ENCODE measurements at regions not wholly inside any gene's neighbourhood (a gene's known extent, or its start where the extent isn't known, plus 50 kb on each side); places are given as distances from the start of the nearest gene placed in this dataset.

DNA sequence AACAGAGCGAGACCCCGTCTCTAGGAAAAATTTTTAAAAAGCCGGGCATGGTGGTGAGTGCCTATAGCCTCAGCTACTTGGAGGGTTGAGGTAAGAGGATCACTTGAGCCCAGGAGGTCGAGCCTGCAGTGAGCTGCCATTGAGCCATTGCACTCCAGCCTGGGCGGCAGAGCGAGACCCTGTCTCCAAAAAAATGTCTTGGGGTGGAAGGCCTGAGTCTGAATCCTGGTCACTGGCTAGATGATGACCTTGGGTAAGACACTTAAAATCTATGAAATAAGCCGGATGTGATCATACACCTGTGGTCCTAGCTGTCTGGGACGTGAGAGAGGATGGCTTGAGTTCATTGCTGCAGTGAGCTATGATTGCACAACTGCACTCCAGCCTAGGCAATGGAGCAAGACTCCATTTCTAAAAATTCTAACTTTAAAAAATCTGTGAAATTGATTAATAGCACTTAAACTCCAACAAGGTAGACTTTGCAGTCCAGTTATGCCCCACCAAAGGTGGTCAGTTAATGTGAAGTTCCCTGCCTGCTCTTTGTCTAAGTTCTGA lies 157.3 kb upstream of the UMPS start:
- Histone ChIP-seq H3K79me2 (ENCODE audit: low read length) (no peaks in the 10 kb centered on the region), H3K9me3 (replicated peaks; ENCODE audit: insufficient read depth, low read length) (no peaks in the 10 kb centered on the region), H3K4me2 (ENCODE audit: low read depth, low read length) (no peak overlapping the region), H3K4me3 (ENCODE audit: low read length) (no peak overlapping the region), H3K27me3 (replicated peaks; ENCODE audit: insufficient read depth, low read length) (no peaks in the 10 kb centered on the region), H2AFZ (ENCODE audit: low read length) (no peak overlapping the region), H3K27ac (ENCODE audit: low read length) (no peak overlapping the region), H3K36me3 (replicated peaks; ENCODE audit: insufficient read depth, low read length) (no peaks in the 10 kb centered on the region), H3K9me2 (replicated peaks; ENCODE audit: insufficient read depth, low read length) (no peaks in the 10 kb centered on the region), H4K20me1 (ENCODE audit: insufficient read depth, low read length) (no peaks in the 10 kb centered on the region), H3F3A (ENCODE audit: insufficient read depth, low read length) (no peaks in the 10 kb centered on the region), H3K4me1 (ENCODE audit: low read length) (peaks cover 5% of the 10 kb centered on the region; the same call in 1 of the 2 replicates), H3K9ac (ENCODE audit: low read length) (no peak overlapping the region)
- TF ChIP-seq EZH2phosphoT487 (IDR thresholded peaks at IDR 0.05; ENCODE audit: low read length) (no peak), EZH2 (optimal IDR thresholded peaks at IDR 0.05; ENCODE audit: low read depth, low read length) (no peak)
- TF ChIP-seq, protein P1, sequence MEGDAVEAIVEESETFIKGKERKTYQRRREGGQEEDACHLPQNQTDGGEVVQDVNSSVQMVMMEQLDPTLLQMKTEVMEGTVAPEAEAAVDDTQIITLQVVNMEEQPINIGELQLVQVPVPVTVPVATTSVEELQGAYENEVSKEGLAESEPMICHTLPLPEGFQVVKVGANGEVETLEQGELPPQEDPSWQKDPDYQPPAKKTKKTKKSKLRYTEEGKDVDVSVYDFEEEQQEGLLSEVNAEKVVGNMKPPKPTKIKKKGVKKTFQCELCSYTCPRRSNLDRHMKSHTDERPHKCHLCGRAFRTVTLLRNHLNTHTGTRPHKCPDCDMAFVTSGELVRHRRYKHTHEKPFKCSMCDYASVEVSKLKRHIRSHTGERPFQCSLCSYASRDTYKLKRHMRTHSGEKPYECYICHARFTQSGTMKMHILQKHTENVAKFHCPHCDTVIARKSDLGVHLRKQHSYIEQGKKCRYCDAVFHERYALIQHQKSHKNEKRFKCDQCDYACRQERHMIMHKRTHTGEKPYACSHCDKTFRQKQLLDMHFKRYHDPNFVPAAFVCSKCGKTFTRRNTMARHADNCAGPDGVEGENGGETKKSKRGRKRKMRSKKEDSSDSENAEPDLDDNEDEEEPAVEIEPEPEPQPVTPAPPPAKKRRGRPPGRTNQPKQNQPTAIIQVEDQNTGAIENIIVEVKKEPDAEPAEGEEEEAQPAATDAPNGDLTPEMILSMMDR (IDR thresholded peaks at IDR 0.05; ENCODE audit: low read length) = no peak
- DNase-seq = no peak

DNA sequence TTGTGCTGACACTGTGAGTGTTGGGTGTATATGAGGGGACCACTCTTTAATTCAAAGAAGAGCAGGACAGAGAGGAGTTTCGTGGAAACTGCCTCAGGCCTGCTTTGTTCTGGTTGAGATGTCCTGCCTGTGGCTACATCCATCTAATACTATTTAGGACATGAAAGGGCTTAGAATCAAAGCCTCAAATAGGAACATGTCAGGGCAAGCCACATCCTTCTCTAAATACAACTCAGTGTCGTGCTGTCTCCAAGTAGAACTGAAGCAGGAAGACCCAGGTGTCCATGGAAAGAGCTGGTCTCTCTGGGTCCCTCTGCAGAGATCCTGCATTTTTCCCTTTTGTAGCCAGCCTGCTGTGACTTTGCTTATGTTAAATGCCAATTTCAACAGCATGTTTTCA lies 156.2 kb upstream of the UMPS start:
- Histone ChIP-seq H4K20me1 (ENCODE audit: insufficient read depth, low read length) (no peaks in the 10 kb centered on the region), H3K9ac (ENCODE audit: low read length) (no peak overlapping the region), H3K9me2 (replicated peaks; ENCODE audit: insufficient read depth, low read length) (no peaks in the 10 kb centered on the region), H3K4me3 (ENCODE audit: low read length) (no peak overlapping the region), H3K4me2 (ENCODE audit: low read depth, low read length) (no peak overlapping the region), H2AFZ (ENCODE audit: low read length) (no peak overlapping the region), H3K79me2 (ENCODE audit: low read length) (no peaks in the 10 kb centered on the region), H3K4me1 (ENCODE audit: low read length) (peaks cover 5% of the 10 kb centered on the region; the same call in 1 of the 2 replicates), H3K27me3 (replicated peaks; ENCODE audit: insufficient read depth, low read length) (no peaks in the 10 kb centered on the region), H3K9me3 (replicated peaks; ENCODE audit: insufficient read depth, low read length) (no peaks in the 10 kb centered on the region), H3F3A (ENCODE audit: insufficient read depth, low read length) (no peaks in the 10 kb centered on the region), H3K27ac (ENCODE audit: low read length) (no peak overlapping the region), H3K36me3 (replicated peaks; ENCODE audit: insufficient read depth, low read length) (no peaks in the 10 kb centered on the region)
- DNase-seq = no peak
- TF ChIP-seq, protein P1 (IDR thresholded peaks at IDR 0.05; ENCODE audit: low read length) = no peak
- TF ChIP-seq EZH2 (optimal IDR thresholded peaks at IDR 0.05; ENCODE audit: low read depth, low read length) = no peak
- TF ChIP-seq EZH2phosphoT487 (IDR thresholded peaks at IDR 0.05; ENCODE audit: low read length) = no peak

DNA sequence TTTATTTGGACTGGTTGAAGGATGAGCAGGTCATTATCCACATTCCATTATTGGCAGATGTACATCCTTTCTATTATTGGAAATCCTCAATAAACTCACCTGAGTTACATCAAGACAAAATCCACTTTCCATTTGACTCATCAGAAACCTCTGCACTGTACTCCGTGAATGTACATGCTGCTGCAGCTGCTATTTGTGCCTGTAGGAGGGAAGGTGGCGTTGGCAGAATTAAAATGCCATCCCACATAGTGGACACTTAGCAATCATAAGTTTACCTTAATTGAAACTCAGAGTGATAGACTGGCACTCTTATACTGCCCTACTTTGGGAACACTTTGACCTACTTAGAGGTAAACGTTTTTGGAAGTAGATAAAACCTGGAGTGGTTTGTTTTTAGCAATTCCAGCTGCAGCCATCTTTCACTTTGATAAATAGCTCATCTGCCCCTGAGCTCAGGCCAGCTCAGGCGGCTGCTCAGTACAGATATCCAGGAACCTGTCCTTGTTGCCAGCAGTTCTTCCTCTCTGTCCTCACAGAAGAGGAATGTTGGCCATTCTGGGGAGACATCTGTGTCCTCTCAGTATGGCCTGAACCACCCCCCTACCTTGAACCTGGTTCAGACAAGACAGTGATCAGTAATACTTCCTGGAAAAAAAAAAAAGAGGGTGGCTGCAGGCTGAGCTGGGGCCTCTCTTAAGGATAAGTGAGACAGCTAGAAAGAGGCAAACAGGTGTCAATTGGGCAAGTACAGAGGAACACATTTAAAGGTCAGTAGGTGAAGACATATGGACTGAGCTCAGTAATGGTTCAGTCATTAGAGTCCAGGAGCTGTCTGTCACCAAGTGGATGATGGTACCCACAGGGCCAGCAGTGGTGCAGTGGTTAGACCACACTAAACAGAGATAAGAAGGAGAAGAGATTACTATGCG lies 153.4 kb upstream of the UMPS start:
- TF ChIP-seq EZH2phosphoT487 (IDR thresholded peaks at IDR 0.05; ENCODE audit: low read length) (no peak), EZH2 (optimal IDR thresholded peaks at IDR 0.05; ENCODE audit: low read depth, low read length) (no peak)
- TF ChIP-seq, protein P1 (IDR thresholded peaks at IDR 0.05; ENCODE audit: low read length) = no peak
- H3F3A ChIP-seq (ENCODE audit: insufficient read depth, low read length) = no peaks in the 10 kb centered on the region
- no peak overlapping the region for H3K4me3 ChIP-seq (ENCODE audit: low read length)
- H3K27ac ChIP-seq (ENCODE audit: low read length) = no peak overlapping the region
- H3K79me2 ChIP-seq (ENCODE audit: low read length) = no peaks in the 10 kb centered on the region
- H4K20me1 ChIP-seq (ENCODE audit: insufficient read depth, low read length) = no peaks in the 10 kb centered on the region
- no peaks in the 10 kb centered on the region for H3K36me3 ChIP-seq (replicated peaks; ENCODE audit: insufficient read depth, low read length)
- no peaks in the 10 kb centered on the region for H3K9me3 ChIP-seq (replicated peaks; ENCODE audit: insufficient read depth, low read length)
- DNase-seq = no peak
- no peak overlapping the region for H3K9ac ChIP-seq (ENCODE audit: low read length)
- peaks cover 5% of the 10 kb centered on the region; the same call in 1 of the 2 replicates for H3K4me1 ChIP-seq (ENCODE audit: low read length)
- no peaks in the 10 kb centered on the region for H3K27me3 ChIP-seq (replicated peaks; ENCODE audit: insufficient read depth, low read length)
- H3K4me2 ChIP-seq (ENCODE audit: low read depth, low read length) = no peak overlapping the region
- no peaks in the 10 kb centered on the region for H3K9me2 ChIP-seq (replicated peaks; ENCODE audit: insufficient read depth, low read length)
- no peak overlapping the region for H2AFZ ChIP-seq (ENCODE audit: low read length)
